ENCODE measurements at regions not wholly inside any gene's neighbourhood (a gene's known extent, or its start where the extent isn't known, plus 50 kb on each side); places are given as distances from the start of the nearest gene placed in this dataset.

DNA sequence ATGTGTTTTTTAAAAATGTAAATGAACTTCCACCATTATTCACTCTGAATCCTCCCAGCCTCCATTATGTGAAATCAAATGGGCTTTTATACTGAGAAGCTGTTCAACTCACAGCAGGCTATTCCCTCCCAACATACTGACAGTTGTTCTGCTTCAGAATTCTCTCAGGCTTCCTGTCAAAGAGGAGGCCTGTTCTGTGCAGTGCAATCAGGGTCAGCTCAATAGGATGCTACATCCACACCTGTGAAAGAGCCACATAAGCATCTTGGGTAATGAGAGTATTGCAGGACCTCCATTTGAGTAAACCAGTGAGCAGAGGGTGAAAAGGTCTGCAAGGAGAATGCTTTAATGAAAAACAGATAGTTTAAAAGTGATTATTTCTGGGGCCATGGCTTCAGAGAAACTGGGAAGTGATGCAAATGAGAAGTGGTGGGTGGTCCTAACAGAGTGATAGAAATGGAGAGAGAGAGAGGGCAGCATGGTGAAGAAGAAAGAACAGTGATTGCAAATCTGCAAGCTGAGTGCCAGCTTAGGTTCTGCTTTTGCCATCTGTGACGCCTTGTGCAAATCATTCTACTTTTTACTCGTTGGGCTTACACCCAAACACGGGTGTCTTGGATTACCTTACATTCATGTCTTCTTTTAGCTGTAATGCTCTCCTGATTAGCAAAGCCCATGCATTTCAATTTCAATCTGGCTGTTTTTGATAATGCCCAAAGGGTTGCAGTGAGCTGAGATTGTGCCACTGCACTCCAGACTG is 202.5 kb upstream of the NMUR2 start:
- no peak for TF ChIP-seq CTCF (IDR thresholded peaks at IDR 0.05; ENCODE audit: insufficient read depth, low read depth, low read length)
- TF ChIP-seq EZH2 (IDR thresholded peaks at IDR 0.05; ENCODE audit: insufficient read depth, low read length) = no peak

All from astrocyte (in vitro differentiated cells and primary cell).